HG03460 (cell line): ENCODE measurements at regions not wholly inside any gene's neighbourhood (a gene's known extent, or its start where the extent isn't known, plus 50 kb on each side); places are given as distances from the start of the nearest gene placed in this dataset.

Experiments used
- ATAC-seq: cut with Tn5 transposase; IDR thresholded peaks from one replicate; pipeline ENCODE4 v1.9.1; 2021; ENCODE audit not compliant: unreplicated experiment

GRCh38 chr3:181764544-181764943 lies 52.8 kb downstream of the SOX2 start:
- ATAC-seq = no peak

GRCh38 chr3:181770296-181770695 lies 58.6 kb downstream of the SOX2 start:
- no peak for ATAC-seq

GRCh38 chr3:181771120-181771519 lies 59.4 kb downstream of the SOX2 start:
- ATAC-seq = no peak

- no peak for ATAC-seq
Measured at GRCh38 chr3:181772166-181772565, 60.4 kb downstream of the SOX2 start.

GRCh38 chr3:181773921-181774320 lies 62.2 kb downstream of the SOX2 start:
- no peak for ATAC-seq

- ATAC-seq = no peak
Measured at GRCh38 chr3:181782306-181782954, 70.7 kb downstream of the SOX2 start.

- no peak for ATAC-seq
Measured at GRCh38 chr3:181790561-181790960, 78.8 kb downstream of the SOX2 start.

GRCh38 chr3:181791056-181791955 lies 79.6 kb downstream of the SOX2 start:
- no peak for ATAC-seq

GRCh38 chr3:181793006-181793405 lies 81.3 kb downstream of the SOX2 start:
- no peak for ATAC-seq

GRCh38 chr3:181794011-181794790 lies 82.5 kb downstream of the SOX2 start:
- ATAC-seq = no peak

GRCh38 chr3:181796641-181797040 lies 84.9 kb downstream of the SOX2 start:
- no peak for ATAC-seq

GRCh38 chr3:181797431-181797830 lies 85.7 kb downstream of the SOX2 start:
- ATAC-seq = no peak

GRCh38 chr3:181805703-181806102 lies 94.0 kb downstream of the SOX2 start:
- no peak for ATAC-seq

GRCh38 chr3:181808053-181808452 lies 96.3 kb downstream of the SOX2 start:
- ATAC-seq = no peak

GRCh38 chr3:181823716-181824115 lies 112.0 kb downstream of the SOX2 start:
- ATAC-seq = no peak

GRCh38 chr3:181824961-181825360 lies 113.2 kb downstream of the SOX2 start:
- ATAC-seq = no peak

GRCh38 chr3:181839039-181839915 lies 127.6 kb downstream of the SOX2 start:
- ATAC-seq = no peak

GRCh38 chr3:181839916-181840297 lies 128.2 kb downstream of the SOX2 start:
- no peak for ATAC-seq

GRCh38 chr3:181844211-181844610 lies 132.5 kb downstream of the SOX2 start:
- ATAC-seq = no peak

- ATAC-seq = no peak
Measured at GRCh38 chr3:181847276-181847675, 135.6 kb downstream of the SOX2 start.

GRCh38 chr3:181851063-181851462 lies 139.3 kb downstream of the SOX2 start:
- ATAC-seq = no peak
